K562 (cell line): ENCODE measurements at regions not wholly inside any gene's neighbourhood (a gene's known extent, or its start where the extent isn't known, plus 50 kb on each side); places are given as distances from the start of the nearest gene placed in this dataset.

Experiments used
- ATAC-seq: fragments of 200-7000 bp; cut with Tn5 transposase; 3 replicates; pipeline ENCODE4 v1.9.1; 2020; ENCODE audit warnings: moderate library complexity
- BruUV-seq: library from RNA; stranded (reverse); fragments of 400-500 nt; replicated peaks from 2 replicates; lab custom pipeline; 2021; lab: Mats Ljungman, UMichigan
- CTCF ChIA-PET: fragments of 300-600 bp; formaldehyde crosslinking; extraction: SDS; loops from one replicate; lab custom pipeline; 2021; ENCODE audit warnings: low intra/inter-chr PET ratio; lab: Yijun Ruan, JAX
- POLR2A ChIA-PET: fragments of 300-600, 350-650 bp; sonication (Branson Sonifier 250); formaldehyde crosslinking; extraction: SDS; loops from one replicate; lab custom pipeline; 2021; ENCODE audit warnings: antibody characterized with exemption, inconsistent platforms; lab: Yijun Ruan, JAX
- DNase-seq, 4 experiments: peaks; one replicate each; pipeline versions ENCODE4 v3.0.0 to v3.0.0-alpha.2; 2011 to 2018; ENCODE audit warnings: low spot score in 3 of 4, mixed read lengths in 3 of 4; ENCODE audit errors: extremely low read depth in 1 of 4
- FAIRE-seq: peaks from 2 replicates; lab custom pipeline; 2011; peaks lifted over from hg19 to GRCh38; lab: Jason Lieb, UNC
- H2AFZ ChIP-seq: 2 replicates; pipeline ENCODE4 v1.6.0; 2011; ENCODE audit warnings: low read depth, low read length, control low read depth, inconsistent platforms
- H3K27ac ChIP-seq: fragments of 200-600 bp; 3 replicates; pipeline ENCODE4 v1.8.0; 2011; ENCODE audit warnings: low read depth, mild to moderate bottlenecking, control low read depth, inconsistent platforms, low read length, moderate library complexity, mixed read lengths; ENCODE audit errors: extremely low read depth
- H3K27me3 ChIP-seq, 2 experiments: fragments of 300-600 bp in 1 of 2; 2 replicates in 1 of 2; 3 replicates in 1 of 2; pipeline versions ENCODE4 v1.6.0 to v1.8.0; 2011; ENCODE audit warnings: inconsistent platforms in 2 of 2, low read length in 2 of 2, mild to moderate bottlenecking in 1 of 2, mixed read lengths in 1 of 2, moderate library complexity in 1 of 2; ENCODE audit not compliant: control insufficient read depth in 2 of 2, insufficient read depth in 2 of 2
- H3K36me3 ChIP-seq: fragments of 300-600 bp; 3 replicates; pipeline ENCODE4 v1.8.0; 2011; ENCODE audit warnings: mild to moderate bottlenecking, low read length, inconsistent platforms; ENCODE audit not compliant: control insufficient read depth, insufficient read depth
- H3K4me1 ChIP-seq, 2 experiments: fragments of 200-600 bp in 1 of 2; replicated peaks in 1 of 2; 2 replicates in 1 of 2; 3 replicates in 1 of 2; pipeline versions ENCODE4 v1.5.1 to v1.8.0; 2011; ENCODE audit warnings: inconsistent platforms in 2 of 2, low read length in 2 of 2, mild to moderate bottlenecking in 1 of 2, mixed read lengths in 1 of 2, moderate library complexity in 1 of 2; ENCODE audit not compliant: control insufficient read depth in 2 of 2, insufficient read depth in 2 of 2
- H3K4me2 ChIP-seq: 2 replicates; pipeline ENCODE4 v1.6.1; 2011; ENCODE audit warnings: low read length, control low read depth, inconsistent platforms, mixed read lengths; ENCODE audit not compliant: insufficient read depth
- H3K4me3 ChIP-seq: fragments of 200-600 bp; sonication (generic), shearing (Covaris generic); 2 replicates; pipeline ENCODE4 v1.5.1; 2016; ENCODE audit warnings: control low read depth, inconsistent platforms
- H3K79me2 ChIP-seq: fragments of 200-600 bp; 3 replicates; pipeline ENCODE4 v1.8.0; 2011; ENCODE audit warnings: low read length, inconsistent platforms; ENCODE audit not compliant: control insufficient read depth, insufficient read depth
- H3K9ac ChIP-seq, 2 experiments: 2 replicates each; pipeline versions ENCODE4 v1.6.0 to v1.6.1; 2011; ENCODE audit warnings: low read depth in 2 of 2, low read length in 2 of 2, control low read depth in 1 of 2, inconsistent platforms in 1 of 2, mild to moderate bottlenecking in 1 of 2, mixed read lengths in 1 of 2; ENCODE audit not compliant: insufficient read depth in 1 of 2
- H3K9me1 ChIP-seq: one replicate; pipeline ENCODE4 v1.6.0; 2011; ENCODE audit warnings: inconsistent platforms, mild to moderate bottlenecking, low read length, moderate library complexity; ENCODE audit not compliant: control insufficient read depth, insufficient read depth
- H3K9me3 ChIP-seq: replicated peaks from 2 replicates; pipeline ENCODE4 v1.5.1; 2011; ENCODE audit warnings: low read depth, low read length, inconsistent platforms; ENCODE audit not compliant: control insufficient read depth, insufficient read depth
- H4K20me1 ChIP-seq: replicated peaks from 2 replicates; pipeline ENCODE4 v1.6.1; 2011; ENCODE audit warnings: low read length, inconsistent platforms, mixed read lengths; ENCODE audit not compliant: control insufficient read depth, insufficient read depth
- ADNP ChIP-seq: fragments of 200-800 bp; sonication (Bioruptor generic); IDR thresholded peaks from 2 replicates; pipeline ENCODE4 v1.6.1; 2016; ENCODE audit warnings: missing genetic modification characterization, missing compliant biosample characterization
- CBX3 ChIP-seq, 2 experiments: IDR thresholded peaks; 1 replicate in 1 of 2; 2 replicates in 1 of 2; pipeline ENCODE4 v1.6.1; 2012; ENCODE audit warnings: inconsistent platforms in 2 of 2, low read length in 2 of 2, borderline replicate concordance in 1 of 2, control low read depth in 1 of 2
- CBX5 ChIP-seq: IDR thresholded peaks from 2 replicates; pipeline ENCODE4 v1.6.1; 2014; ENCODE audit warnings: low read depth, borderline replicate concordance
- CXXC5 ChIP-seq: fragments of 250-450 bp; sonication (Bioruptor Pico); IDR thresholded peaks from 2 replicates; pipeline ENCODE4 v1.8.0; 2022; ENCODE audit warnings: inconsistent platforms, mild to moderate bottlenecking, moderate library complexity
- FOXK2 ChIP-seq, 2 experiments: fragments of 450-650 bp; IDR thresholded peaks in 1 of 2; conservative IDR thresholded peaks in 1 of 2; 2 replicates each; pipeline ENCODE4 v1.6.1; 2016; ENCODE audit warnings: low read depth in 2 of 2, mild to moderate bottlenecking in 1 of 2
- MAFF ChIP-seq: IDR thresholded peaks from 2 replicates; pipeline ENCODE4 v1.6.1; 2012; ENCODE audit warnings: low read length, improper control_type of control experiment
- NRF1 ChIP-seq, 2 experiments: fragments of 450-650 bp; IDR thresholded peaks in 1 of 2; conservative IDR thresholded peaks in 1 of 2; 2 replicates each; pipeline ENCODE4 v1.6.1; 2014; ENCODE audit warnings: mild to moderate bottlenecking in 2 of 2
- PRPF4 ChIP-seq: fragments of 200-400 bp; formaldehyde crosslinking; IDR thresholded peaks from one replicate; pipeline ENCODE4 v1.6.1; 2017; ENCODE audit warnings: low read length, low read depth, mild to moderate bottlenecking; ENCODE audit not compliant: insufficient read depth, poor library complexity, severe bottlenecking
- SMARCB1 ChIP-seq: IDR thresholded peaks from 2 replicates; pipeline ENCODE4 v1.6.1; 2011; ENCODE audit warnings: improper control_type of control experiment, low read depth; ENCODE audit not compliant: insufficient read length
- STAT5B ChIP-seq: fragments of 250-450 bp; sonication (Bioruptor Pico); IDR thresholded peaks from 2 replicates; pipeline ENCODE4 v1.8.0; 2021; ENCODE audit warnings: mild to moderate bottlenecking, inconsistent platforms
- STAT6 ChIP-seq: sonication (generic); formaldehyde crosslinking; IDR thresholded peaks from 2 replicates; pipeline ENCODE4 v1.8.1; 2023; ENCODE audit warnings: mild to moderate bottlenecking, missing genetic modification reagents
- SUPT5H ChIP-seq: fragments of 450-650 bp; IDR thresholded peaks from 2 replicates; pipeline ENCODE4 v1.6.1; 2016
- TCFL5 ChIP-seq: fragments of 250-450 bp; sonication (Bioruptor Pico); conservative IDR thresholded peaks from 2 replicates; pipeline ENCODE4 v1.6.1; 2021; ENCODE audit warnings: mild to moderate bottlenecking, moderate library complexity, matching md5 sums
- THAP7 ChIP-seq: fragments of 250-450 bp; sonication (Bioruptor Pico); IDR thresholded peaks from 2 replicates; pipeline ENCODE4 v1.5.0; 2021
- ZMIZ1 ChIP-seq, 2 experiments: fragments of 150-350 bp in 1 of 2; IDR thresholded peaks; 2 replicates each; pipeline ENCODE4 v1.6.1; 2012 to 2016; ENCODE audit warnings: low read depth in 2 of 2, low read length in 2 of 2, mild to moderate bottlenecking in 1 of 2, moderate library complexity in 1 of 2
- ZNF124 ChIP-seq: sonication (generic); formaldehyde crosslinking; IDR thresholded peaks from 2 replicates; pipeline ENCODE4 v1.8.1; 2022; ENCODE audit warnings: missing genetic modification reagents
- ZNF274 ChIP-seq: IDR thresholded peaks from 2 replicates; pipeline ENCODE4 v1.6.1; 2011; ENCODE audit warnings: low read depth, mild to moderate bottlenecking, low read length, moderate library complexity, borderline replicate concordance
- WGBS: fragments of 100-300 bp; shearing (Covaris generic); methylation state at CpG from one replicate; pipeline ENCODE4 v1.1.6; 2016; ENCODE audit warnings: low coverage, mixed read lengths; ENCODE audit not compliant: insufficient coverage; ENCODE audit errors: missing lambda C conversion rate; 5-methylcytosine and 5-hydroxymethylcytosine counted together
- in situ Hi-C: fragments of 300-500 bp; cut with MboI; formaldehyde crosslinking; loops from 4 replicates; pipeline ENCODE4 v1.15.0; 2018; ENCODE audit warnings: inconsistent platforms, mixed read lengths
- intact Hi-C: fragments of 100-400 bp; cut with micrococcal nuclease; formaldehyde crosslinking; loops from 2 replicates; pipeline ENCODE4 v1.14.2; 2022

DNA sequence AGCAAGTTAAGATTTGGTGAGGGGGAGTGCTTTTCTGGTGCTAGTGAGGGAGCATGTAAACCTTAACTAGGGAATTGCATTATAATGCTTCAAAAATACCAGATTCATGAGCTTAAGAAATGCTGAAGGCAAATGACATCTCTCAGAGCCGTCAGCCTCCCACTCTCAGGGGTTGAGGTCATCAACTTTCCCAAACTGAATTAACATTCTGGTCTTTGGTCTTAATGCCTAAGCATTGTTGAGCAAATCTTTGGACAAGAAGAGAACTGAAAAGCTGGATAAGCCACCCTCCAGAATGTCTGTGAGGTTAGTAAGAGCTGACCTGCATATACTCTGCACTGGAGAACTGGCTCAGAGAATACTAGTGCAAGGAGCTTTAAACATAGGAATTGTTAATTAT is 124.9 kb upstream of the GAP43 start (continued):
- TF ChIP-seq STAT6 (CRISPR knock-in tag), result no peak

GRCh38 chr3:115498898-115499297 is 124.4 kb upstream of the GAP43 start:
- no peak overlapping the region for H2AFZ ChIP-seq
- H3K9ac ChIP-seq, result no peak overlapping the region
- H3K4me1 ChIP-seq, result no peaks in the 10 kb centered on the region
- no peak overlapping the region for H3K4me3 ChIP-seq
- no peaks in the 10 kb centered on the region for H3K9me1 ChIP-seq
- no peaks in the 10 kb centered on the region for H3K36me3 ChIP-seq
- no peak overlapping the region for H3K27ac ChIP-seq
- DNase-seq (no peak), ATAC-seq (no peak), FAIRE-seq (no peak)
- intact Hi-C loops (no loop called here), in situ Hi-C loops (no loop called here)
- WGBS, result 0% methylated on average over 1 of the region's 1 CpG
- H4K20me1 ChIP-seq, result no peaks in the 10 kb centered on the region
- CTCF ChIA-PET, result no interaction called here
- no peak overlapping the region for H3K4me2 ChIP-seq
- BruUV-seq, result no TSS peak
- POLR2A ChIA-PET, result no interaction called here
- no peaks in the 10 kb centered on the region for H3K9me3 ChIP-seq
- H3K27me3 ChIP-seq, result no peaks in the 10 kb centered on the region
- no peaks in the 10 kb centered on the region for H3K79me2 ChIP-seq
- TF ChIP-seq SMARCB1 (no peak), TCFL5 (CRISPR knock-in tag) (no peak), PRPF4 (no peak), ZNF274 (no peak), MAFF (no peak), STAT5B (CRISPR knock-in tag) (no peak), ADNP (tag) (no peak), FOXK2 (conservative IDR thresholded peaks at IDR 0.05 in 1 of 2, IDR thresholded peaks at IDR 0.05 in 1 of 2; ENCODE audit: low read depth in 2 of 2) (no peak), ZNF124 (CRISPR knock-in tag) (no peak), NRF1 (conservative IDR thresholded peaks at IDR 0.05 in 1 of 2, IDR thresholded peaks at IDR 0.05 in 1 of 2) (no peak), CBX5 (no peak), CXXC5 (CRISPR knock-in tag) (no peak), THAP7 (CRISPR knock-in tag) (no peak), CBX3 (IDR thresholded peaks at IDR 0.05; ENCODE audit: borderline replicate concordance in 1 of 2, low read length in 2 of 2) (no peak), SUPT5H (no peak), ZMIZ1 (IDR thresholded peaks at IDR 0.05; ENCODE audit: low read depth in 2 of 2, low read length in 2 of 2) (no peak)
